Head of caudate nucleus (tissue), 42 donors: ENCODE measurements at regions not wholly inside any gene's neighbourhood (a gene's known extent, or its start where the extent isn't known, plus 50 kb on each side); places are given as distances from the start of the nearest gene placed in this dataset.
A peak's percentile ranks its signal among the peaks of the same experiment; 100 is the strongest.

ENCODE experiments used
- DNase-seq, 42 donors: peaks; one replicate each; pipeline versions ENCODE4 v3.0.0 to v3.0.0-alpha.2; 2020 to 2021; ENCODE audit warnings: mixed read lengths in 7 of 42
- intact Hi-C: fragments of 100-400 bp; cut with DNase I; formaldehyde crosslinking; loops from one replicate; pipeline ENCODE4 v1.15.0; 2022

DNA sequence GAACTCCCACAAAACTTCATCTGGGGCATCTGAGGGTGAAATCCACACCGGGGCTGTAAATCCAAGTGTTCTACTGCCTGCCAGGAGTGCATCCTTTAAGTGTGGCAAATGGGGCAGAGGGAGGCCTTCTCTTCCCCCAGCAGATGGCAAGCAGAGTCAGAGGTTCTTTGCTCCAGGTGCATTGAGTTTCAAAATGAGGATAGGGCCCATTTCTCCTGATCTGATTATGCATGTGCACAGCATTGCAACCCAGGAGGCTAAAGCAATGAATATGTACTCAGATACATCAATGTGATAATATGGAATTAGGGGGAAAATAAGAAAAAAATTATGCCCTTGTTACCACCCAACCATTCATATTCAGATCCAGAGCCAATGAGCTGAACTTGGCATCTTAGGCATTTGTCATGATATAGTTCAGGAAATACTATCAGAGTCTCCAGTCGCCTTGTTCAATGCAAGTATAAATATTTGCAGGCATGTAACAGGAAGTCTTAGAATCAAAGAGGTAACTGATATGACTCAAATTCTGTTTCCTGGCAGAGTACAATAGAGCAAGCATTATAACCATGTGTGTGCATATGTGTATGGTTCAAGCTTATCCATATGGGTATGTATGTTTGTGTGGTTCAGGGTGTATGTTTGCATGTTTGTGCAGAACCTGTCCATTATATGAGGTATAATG, 473.8 kb upstream of the PKN2 start:
- intact Hi-C loops, result no loop called here
- no peak for DNase-seq

GRCh38 chr1:88216441-88216840, 467.6 kb upstream of the PKN2 start:
- no peak for DNase-seq
- intact Hi-C loops, result no loop called here

DNA sequence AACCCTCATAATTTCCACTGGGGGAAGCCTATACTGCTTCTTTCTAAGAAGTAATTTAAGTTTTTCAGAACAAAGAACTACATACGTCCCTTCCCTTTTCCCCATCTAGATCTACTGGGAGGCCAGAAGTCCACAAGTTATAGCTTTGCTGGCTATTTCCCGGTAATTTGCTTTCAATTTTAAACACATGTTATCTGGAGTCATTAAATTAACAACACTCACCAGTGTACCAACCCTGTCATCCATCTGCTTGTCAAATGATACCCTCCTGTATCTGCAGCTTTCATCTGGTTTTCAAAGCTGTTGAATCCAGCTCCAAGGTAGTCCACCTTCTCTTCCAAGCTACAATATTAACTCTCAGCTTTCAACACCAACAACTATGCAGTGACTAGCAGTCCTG, 466.7 kb upstream of the PKN2 start:
- intact Hi-C loops, result no loop called here
- DNase-seq, result no peak

DNA sequence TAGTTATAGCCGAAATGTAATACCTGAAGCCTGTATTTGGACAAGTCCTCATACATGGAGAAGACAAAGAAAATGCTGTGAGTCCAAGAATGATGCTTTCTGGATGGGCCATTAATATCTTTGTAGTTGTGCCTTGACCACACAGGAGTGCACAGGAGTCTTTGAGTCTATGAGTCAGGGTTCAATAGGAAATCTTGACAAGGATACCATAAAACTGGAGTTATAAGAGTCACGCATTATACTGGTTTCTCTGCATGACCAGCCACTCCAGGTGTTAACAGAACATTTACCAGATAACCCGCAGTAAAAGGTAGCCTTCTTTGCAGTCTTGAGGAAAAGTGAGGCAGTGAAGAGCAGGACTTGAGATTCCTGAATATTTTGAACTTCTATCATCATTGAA, 464.6 kb upstream of the PKN2 start:
- intact Hi-C loops, result no loop called here
- no peak for DNase-seq

GRCh38 chr1:88221411-88221810, 462.7 kb upstream of the PKN2 start:
- intact Hi-C loops, result no loop called here
- DNase-seq, result no peak

GRCh38 chr1:88224906-88225305, 459.2 kb upstream of the PKN2 start:
- intact Hi-C loops, result no loop called here
- DNase-seq, result no peak

GRCh38 chr1:88228114-88228513, 456.0 kb upstream of the PKN2 start:
- intact Hi-C loops, result no loop called here
- DNase-seq, result no peak

DNA sequence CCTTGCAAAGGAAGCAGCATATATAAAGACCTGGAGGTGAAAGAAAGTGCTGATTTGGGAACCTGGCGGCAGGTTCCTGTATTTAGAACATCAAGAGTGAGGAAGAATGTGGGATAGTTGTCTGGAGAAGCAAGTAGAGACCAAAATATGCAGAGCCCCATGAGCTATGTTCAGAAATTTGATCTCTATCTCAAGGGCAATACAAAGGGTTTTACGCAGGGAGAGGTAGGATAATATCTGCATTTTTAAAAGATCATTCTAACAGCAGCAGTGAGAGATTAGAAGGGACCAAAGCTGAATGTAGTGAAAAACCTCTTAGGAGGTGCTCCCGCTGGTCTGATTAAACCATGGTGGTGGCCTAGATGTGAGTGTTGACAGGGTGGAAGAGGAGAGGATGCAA, 453.9 kb upstream of the PKN2 start:
- no peak for DNase-seq

DNA sequence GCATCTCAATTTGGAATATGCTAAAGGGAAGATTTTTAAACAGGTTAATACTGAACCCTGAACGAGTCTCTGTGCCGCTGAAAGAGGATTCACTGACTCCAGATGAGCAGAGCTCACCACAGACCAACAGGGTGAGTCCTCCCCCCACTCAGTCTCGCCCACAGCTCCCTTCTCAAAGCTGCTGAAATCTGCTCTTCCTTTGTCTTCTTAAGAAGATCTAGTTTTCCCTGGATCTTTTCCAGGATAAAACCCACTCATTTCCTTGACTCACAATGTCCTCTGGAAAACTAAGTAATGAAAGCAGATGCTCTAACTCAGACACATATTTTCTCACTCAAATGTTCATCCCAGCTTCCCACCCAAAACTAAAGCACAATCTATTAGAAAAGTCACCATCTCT, 447.0 kb upstream of the PKN2 start:
- intact Hi-C loops, result no loop called here
- DNase-seq, result peak in 11 of 42 donors; percentile 7 to 52 (median 25)

More for the DNA sequence above, 453.9 kb upstream of the PKN2 start:
- intact Hi-C loops, result no loop called here

DNA sequence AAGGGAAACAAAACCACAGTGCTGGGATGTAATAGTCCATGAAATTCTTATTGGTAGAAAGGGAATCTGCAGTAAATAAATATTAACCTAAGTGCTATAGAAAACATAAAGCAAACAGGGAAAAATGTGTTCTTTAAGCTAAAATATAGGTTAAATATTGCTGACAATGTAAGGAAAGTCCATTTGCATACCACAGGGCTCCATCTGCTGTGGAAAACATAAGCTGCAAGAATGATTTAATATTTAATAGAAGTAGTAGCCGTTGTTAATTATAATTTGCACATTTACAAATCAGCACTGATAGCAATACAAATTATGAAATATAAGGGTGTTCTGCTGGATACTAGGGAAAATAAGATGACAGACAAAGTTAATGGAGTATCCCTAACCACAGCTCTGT, 444.9 kb upstream of the PKN2 start:
- intact Hi-C loops, result no loop called here
- no peak for DNase-seq

- intact Hi-C loops, result no loop called here
- no peak for DNase-seq
These were observed 436.4 kb upstream of the PKN2 start for GRCh38 chr1:88247666-88248065.

GRCh38 chr1:88250915-88251314, 433.2 kb upstream of the PKN2 start:
- intact Hi-C loops, result no loop called here
- no peak for DNase-seq

GRCh38 chr1:88252745-88253144, 431.3 kb upstream of the PKN2 start:
- intact Hi-C loops, result no loop called here

DNA sequence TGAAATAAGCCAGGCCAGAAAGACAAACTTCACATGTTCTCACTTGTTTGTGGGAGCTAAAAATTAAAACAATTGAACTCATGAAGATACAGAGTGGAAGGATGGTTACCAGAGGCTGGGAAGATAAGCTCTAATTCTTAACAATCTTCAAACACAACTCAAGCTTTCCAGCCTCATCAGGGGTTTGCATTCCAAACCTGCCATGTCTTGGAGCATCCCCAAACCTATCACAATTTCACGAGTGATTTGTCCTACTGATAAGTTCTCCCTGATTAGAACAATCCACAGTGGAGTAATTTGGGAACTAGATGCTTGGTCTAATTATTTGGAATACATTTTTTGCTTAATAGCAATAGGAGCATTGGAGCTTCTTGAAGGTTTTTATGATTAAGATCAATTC, 418.5 kb upstream of the PKN2 start:
- no peak for DNase-seq
- intact Hi-C loops, result no loop called here

More at GRCh38 chr1:88252745-88253144, 431.3 kb upstream of the PKN2 start:
- DNase-seq, result no peak

- DNase-seq, result no peak
- intact Hi-C loops, result no loop called here
These were observed 418.0 kb upstream of the PKN2 start for GRCh38 chr1:88266051-88266450.

DNA sequence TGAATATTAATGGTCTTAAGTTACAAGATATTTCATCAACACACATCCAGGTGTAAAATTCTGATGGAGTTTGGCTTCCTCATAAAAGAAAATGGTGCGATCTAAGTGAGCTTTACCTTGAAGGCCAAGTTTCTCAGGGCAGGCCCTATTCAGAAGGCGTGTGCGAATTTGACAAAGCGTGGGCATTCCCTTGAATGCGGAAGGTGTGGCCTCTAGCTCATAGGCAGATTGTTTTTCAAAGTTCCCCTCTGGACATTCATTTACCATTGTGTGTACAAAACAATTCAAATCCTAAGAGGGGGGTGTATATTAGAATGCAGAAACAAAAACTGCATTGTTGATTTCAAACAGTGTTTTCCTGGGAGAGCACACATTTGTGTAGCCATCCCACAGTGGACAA, 411.9 kb upstream of the PKN2 start:
- intact Hi-C loops, result no loop called here
- no peak for DNase-seq

GRCh38 chr1:88274431-88274830, 409.6 kb upstream of the PKN2 start:
- DNase-seq, result no peak

GRCh38 chr1:88275259-88275862, 408.7 kb upstream of the PKN2 start:
- intact Hi-C loops, result no loop called here
- DNase-seq, result peak in 1 of 42 donors; percentile 14

More at GRCh38 chr1:88274431-88274830, 409.6 kb upstream of the PKN2 start:
- intact Hi-C loops, result no loop called here

GRCh38 chr1:88276163-88276562, 407.9 kb upstream of the PKN2 start:
- no peak for DNase-seq
- intact Hi-C loops, result no loop called here

GRCh38 chr1:88284066-88284465, 400.0 kb upstream of the PKN2 start:
- intact Hi-C loops, result no loop called here
- DNase-seq, result no peak

- intact Hi-C loops, result no loop called here
These were observed 399.3 kb upstream of the PKN2 start for GRCh38 chr1:88284666-88285366.

More at GRCh38 chr1:88284666-88285366, 399.3 kb upstream of the PKN2 start:
- DNase-seq, result no peak
